Occipital lobe (tissue), 1 donor: ENCODE measurements at regions not wholly inside any gene's neighbourhood (a gene's known extent, or its start where the extent isn't known, plus 50 kb on each side); places are given as distances from the start of the nearest gene placed in this dataset.

Experiments
- DNase-seq: peaks from one replicate; lab custom pipeline; 2025; lab: John Stamatoyannopoulos, UW

DNA sequence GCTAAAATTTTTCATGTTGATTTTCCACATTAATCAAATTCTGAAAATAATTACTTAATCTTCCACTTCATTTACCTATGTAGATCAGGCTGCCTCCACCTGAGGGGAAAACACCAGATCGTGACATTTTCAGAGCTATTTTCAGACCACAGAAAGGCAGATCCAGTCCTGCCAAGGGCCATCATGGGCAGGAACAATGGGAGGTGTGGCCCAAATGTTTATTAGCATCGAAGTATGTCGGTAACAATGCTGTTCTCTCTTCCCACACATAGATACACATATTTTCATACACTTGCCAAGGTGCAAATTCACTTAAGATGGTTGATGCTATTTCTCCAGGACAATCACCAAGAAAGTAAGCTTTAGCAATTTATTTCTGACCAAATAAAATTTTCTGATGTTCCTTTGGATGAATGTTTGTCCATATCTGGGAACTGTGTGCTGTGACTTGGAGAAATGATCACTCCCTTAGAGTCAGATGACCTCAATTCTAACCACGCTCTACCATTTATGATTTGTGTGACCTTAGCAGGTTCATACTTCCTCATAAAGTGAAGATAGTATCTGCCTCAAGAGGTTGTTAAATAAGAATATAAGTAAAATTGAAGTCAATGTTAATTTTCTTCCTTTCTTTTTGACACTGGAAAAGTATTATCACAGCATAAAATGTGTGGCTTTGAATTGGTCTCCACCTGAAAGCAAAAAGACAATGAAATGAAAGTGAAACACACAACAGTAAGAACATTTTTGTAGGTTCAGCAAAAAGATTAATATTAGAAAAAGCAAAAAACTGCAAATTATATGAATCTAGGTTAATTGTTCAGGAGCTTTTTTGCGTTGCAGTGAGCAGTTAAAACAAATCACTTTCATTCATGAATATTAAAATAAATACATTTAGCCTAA, 310.4 kb upstream of the PHF14 start:
- no peak for DNase-seq

DNA sequence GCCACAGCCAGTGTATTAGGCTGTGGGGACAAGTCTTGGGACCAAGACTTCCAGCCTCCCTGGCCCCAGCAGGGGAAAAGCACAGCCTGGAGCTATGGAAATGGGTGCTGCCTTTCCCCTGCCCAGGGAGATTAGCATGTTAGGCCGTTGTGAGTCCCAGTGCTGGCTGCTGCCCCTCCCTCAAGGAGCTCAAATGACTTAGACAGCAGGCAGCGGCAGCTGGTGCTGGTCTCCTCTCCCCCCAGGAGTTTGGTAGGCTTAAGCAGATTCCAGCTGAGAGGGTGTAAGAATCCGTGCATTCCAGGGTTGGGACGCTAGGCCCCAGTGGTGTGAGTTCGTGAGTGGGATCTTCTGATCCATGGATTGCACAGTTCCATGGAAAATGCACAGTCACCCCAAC, 301.5 kb upstream of the PHF14 start:
- no peak for DNase-seq

DNA sequence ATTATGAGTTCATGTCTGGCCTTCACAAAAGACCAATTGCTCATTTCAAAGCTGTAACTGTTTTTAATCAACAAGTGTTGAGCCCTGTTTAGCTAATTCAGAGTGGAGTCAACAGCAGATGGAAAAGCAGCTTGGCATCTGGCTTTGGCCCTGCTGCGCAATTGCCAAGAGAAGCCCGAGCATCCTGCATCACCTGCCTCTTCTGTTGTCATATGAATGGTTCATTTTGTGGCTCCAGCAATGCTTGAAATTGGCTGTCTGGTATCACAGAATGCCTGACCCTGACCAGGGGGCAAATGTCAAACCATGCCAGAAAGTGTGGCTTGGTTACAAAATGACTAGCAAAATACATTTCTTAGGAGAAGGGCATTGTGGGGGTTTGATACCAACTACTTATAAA, 296.5 kb upstream of the PHF14 start:
- no peak for DNase-seq

- DNase-seq: no peak
Measured at GRCh38 chr7:10677668-10678232, 295.9 kb upstream of the PHF14 start.

GRCh38 chr7:10684606-10685005, 289.1 kb upstream of the PHF14 start:
- no peak for DNase-seq

DNA sequence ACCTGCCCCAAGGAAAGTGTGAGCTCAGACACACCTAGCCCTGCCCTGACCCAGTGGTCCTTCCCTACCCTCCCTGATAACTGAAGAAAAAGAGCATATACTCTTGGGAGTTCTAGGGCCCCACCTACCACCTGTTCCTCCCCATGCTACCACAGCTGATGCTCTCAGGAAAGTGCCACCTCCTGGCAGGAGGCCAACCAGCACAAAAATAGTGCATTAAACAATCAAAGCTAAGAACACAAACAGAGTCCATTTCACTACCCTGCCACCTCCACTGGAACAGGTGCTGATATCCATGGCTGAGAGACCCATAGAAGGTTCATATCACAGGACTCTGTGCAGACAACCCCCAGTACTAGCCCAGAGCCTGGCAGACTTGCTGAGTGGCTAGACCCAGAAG, 288.6 kb upstream of the PHF14 start:
- DNase-seq: no peak

DNA sequence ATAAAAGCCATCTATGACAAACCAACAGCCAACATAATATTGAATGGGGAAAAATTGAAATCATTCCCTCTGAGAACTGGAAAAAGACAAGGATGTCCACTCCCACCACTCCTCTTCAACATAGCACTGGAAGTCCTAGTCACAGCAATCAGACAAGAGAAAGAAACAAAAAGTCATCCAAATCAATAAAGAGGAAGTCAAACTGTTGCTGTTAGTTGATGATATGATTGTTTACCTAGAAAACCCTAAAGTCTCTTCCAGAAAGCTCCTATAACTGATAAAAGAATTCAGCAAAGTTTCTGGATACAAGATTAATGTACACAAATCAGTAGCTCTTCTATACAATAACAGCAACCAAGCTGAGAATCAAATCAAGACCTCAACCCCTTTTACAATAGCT, 285.1 kb upstream of the PHF14 start:
- no peak for DNase-seq

GRCh38 chr7:10696064-10696463, 277.6 kb upstream of the PHF14 start:
- DNase-seq: no peak

- DNase-seq: no peak
Measured at GRCh38 chr7:10703059-10703458, 270.6 kb upstream of the PHF14 start.

GRCh38 chr7:10703981-10704380, 269.7 kb upstream of the PHF14 start:
- no peak for DNase-seq

DNA sequence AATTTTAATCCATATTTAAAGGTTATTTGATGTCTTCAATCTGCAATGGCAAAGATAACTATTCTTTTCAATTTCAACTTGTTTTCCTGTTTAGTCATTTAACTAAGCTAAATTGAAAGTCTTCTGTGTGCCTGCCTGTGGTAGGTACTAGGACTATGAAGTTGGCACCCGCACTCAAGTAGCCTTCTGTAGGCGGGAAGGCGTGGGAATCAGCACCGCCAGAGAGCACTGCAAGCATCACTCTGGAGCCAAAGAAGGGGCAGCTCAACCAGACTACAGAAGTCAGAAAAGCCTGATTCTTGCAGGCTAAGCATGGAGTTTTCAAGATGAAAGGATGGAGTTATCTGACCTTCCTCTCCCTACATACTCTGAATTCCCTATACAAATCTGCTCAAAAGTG, 269.0 kb upstream of the PHF14 start:
- peak; percentile 43 for DNase-seq

DNA sequence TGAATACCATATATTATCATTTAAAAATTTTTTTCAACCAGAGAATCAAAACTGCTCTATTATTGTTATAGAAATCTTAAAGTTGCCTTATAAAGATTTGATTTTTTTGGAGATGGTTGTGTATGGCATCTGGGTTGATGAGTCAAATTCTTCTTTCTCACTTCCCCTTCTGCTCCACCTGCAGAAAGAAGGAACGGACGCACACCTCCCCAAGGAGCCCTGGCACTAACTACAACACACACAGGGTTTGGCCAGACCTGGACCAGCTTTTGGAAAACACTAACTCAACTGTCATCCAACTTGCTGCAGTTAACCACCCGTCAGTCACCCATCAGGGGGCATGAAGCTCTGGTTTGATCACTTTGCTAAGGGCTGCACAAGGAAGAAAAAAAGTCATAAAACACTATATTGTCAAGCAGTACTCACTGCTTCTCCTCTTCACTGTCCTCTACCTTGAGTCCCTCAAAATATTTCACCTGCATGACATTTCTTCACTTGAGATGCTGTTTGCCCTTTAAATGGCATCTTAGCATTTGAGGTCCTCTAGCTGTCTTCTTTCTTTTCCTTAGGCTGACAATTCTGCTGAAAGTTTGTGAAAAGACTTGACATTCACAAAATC, 266.7 kb upstream of the PHF14 start:
- no peak for DNase-seq

DNA sequence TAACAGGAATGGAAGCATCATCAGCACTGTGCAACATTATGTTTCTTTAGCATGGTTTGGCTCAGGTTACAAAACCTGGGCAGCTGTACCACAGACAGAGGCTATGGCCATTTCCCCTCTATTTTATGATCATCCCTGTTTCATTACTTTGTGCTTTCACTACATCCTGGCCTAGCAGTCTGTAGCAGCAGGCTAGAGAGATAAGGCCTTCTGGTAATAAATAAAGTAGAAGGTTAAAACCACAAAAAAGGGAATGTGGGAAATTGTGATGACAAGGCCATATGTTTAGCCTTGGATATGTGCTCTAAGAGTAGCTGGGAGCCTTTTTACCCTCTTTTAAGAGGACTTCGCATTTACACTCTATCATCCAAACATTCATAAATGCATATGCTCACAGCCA, 266.2 kb upstream of the PHF14 start:
- DNase-seq: no peak

DNA sequence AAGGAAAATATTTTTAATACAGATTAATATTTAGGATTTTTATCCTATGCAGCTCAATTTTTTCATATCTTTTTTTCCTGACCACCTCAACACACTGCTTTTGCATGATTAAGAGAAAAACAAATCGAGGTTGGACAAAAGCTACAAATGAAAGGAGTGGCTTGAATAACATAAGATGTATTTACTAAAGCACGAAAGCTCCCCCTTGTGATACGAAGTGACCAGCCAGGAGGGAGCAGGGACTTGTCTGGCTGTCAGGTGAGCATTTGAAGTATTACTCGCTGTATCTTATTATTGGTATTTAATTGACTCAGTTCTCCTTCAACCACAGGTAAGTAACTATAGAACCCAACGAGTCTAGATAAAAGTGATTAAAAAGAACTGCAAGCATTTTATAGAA, 265.2 kb upstream of the PHF14 start:
- no peak for DNase-seq

DNA sequence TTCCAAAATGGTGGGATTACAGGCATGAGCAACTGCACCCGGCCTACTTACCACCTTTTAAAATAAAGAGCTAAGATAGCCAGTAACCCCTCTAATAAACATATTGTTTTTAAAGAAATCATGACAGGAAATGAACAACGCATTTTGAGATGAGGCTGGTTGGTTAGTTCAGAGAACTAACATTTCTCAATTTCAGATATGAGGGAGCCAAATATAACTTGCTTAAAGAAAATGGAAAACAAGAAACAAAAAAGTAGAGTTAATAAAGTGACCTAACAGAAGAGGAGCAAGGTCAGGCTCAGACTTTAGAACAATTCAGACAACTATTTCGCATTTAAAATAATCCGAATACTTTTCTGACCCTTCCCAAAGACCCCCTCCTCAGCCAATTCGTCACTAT, 254.9 kb upstream of the PHF14 start:
- no peak for DNase-seq

DNA sequence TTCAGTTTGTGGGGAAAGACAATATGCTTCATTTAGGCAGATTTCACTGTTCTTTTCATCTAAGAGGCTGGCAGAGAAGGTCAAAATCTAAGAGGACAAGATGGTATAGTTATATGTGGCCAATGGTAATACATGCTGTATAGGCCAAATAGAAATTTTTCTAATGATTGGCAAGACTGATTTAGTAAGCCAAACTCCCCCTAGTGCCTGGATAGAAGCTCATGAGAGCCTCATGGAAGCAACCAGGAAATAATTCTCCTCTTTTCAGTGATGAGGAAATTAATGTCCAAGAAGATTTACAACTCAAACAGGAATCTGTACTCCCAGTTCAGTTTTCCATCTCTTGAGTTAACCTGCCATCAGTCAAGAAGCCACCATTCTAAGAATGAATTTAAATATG, 253.6 kb upstream of the PHF14 start:
- DNase-seq: no peak

DNA sequence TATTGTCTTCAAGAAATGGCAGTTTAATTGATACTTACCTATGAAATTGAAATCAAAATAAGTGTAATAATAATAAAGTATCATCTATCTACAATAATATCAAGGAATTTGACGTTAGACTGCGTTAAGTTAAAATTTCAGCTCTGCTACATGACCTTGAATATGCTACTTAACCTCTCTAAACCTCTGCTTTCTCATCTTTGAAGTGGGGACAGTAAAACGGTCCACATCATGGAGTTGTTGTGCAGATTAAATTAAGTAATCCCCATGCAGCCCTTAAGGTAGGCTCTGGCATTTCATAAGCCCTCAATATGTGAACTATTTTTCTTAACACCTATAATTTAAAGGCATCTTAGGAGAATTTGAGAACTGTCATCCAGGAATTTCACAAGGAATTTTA, 252.4 kb upstream of the PHF14 start:
- DNase-seq: no peak

DNA sequence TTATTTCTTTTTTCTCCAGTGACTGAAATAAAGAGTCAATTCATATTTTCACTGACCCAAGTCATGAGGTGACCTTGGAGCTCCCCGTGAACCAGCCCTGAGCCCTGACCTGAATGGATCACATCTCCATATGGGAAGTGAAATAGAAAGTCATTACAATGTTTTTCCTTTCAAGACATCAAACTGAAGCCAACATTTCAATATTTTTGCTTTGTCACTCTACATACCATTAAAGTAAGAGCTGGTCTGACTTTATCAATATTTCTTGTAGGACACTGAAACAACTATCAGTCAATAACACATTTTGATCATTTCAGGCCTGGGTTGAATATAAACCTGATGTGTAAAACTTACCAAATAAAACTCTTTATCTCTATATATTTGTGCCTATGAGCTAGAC, 249.8 kb upstream of the PHF14 start:
- DNase-seq: no peak

GRCh38 chr7:10724449-10724848, 249.2 kb upstream of the PHF14 start:
- DNase-seq: no peak

GRCh38 chr7:10727636-10728035, 246.0 kb upstream of the PHF14 start:
- DNase-seq: no peak

DNA sequence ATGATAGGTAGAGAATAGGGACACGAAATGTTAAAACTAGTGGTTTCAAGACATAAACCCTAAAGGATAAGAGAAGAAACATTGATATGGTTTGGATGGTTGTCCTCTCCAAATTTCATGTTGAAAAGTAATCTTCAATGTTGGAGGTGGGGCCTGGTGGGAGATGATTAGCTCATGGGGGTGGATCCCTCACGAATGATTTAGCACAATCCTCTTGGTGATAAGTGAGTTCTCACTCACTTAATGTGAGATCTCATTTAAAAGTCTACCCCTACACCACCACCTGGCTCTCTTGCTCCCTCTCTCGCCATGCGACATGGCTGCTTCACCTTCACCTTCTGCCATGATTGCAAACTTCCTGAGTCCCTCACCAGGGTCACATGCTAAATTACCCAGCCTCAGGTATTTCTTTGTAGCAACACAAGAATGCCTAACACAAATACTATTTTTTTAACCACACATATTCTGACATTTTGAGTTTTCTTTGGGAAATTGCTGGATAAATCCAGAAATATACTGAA, 242.4 kb upstream of the PHF14 start:
- DNase-seq: no peak

DNA sequence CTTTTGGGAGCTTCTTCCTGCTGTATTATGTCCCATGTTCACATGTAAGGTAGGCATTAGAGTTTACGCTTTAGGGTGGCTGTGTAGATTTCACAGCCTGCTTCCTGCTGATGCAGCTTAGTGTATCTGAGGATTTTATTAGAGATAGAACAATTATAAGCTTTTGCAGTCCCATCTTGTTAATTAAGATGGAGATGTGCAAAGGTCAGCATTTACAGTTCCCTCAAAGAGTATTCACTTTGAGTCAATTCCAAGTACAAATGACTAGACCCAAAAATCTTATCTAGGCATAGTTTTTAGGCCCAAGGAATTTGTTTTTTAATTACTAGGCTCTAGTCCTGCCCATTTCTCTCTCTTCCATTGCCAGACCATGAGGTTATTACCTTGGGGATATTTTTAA, 239.9 kb upstream of the PHF14 start:
- DNase-seq: no peak

DNA sequence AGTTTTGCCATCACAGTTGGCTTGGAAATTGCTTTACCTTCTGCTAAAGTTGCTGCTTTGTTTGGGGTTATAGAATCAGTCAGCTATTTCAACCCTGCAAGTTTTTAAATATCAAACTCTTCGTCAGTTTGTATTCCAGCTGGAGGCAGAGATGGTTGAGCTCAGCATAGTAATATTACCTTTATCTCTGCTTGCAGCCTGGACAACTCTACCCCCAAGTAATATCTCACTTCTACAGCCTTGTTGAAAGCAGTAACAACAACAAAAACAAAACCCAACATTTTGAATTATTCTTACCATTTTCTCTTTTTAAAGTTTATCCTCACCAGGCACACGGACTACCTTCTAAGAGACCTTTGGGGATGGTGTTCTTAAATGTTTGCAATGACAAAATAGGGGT, 239.1 kb upstream of the PHF14 start:
- DNase-seq: no peak
